Omental fat pad (tissue), 3 donors: ENCODE measurements at regions not wholly inside any gene's neighbourhood (a gene's known extent, or its start where the extent isn't known, plus 50 kb on each side); places are given as distances from the start of the nearest gene placed in this dataset.

Experiments
- ATAC-seq: fragments of 150-250 bp; one replicate; pipeline ENCODE4 v1.9.1; 2016; ENCODE audit warnings: mild to moderate bottlenecking, moderate library complexity; ENCODE audit not compliant: low FRiP score
- DNase-seq: peaks from one replicate; pipeline ENCODE4 v3.0.0-alpha.2; 2019; ENCODE audit warnings: low spot score
- CTCF ChIP-seq, 3 donors: fragments of 450-650 bp; IDR thresholded peaks; one replicate each; pipeline ENCODE4 v1.5.1; 2016 to 2017; ENCODE audit warnings: antibody characterized with exemption in 3 of 3, mild to moderate bottlenecking in 3 of 3, moderate library complexity in 2 of 3

GRCh38 chr10:64067009-64067606 lies 545.9 kb downstream of the REEP3 start:
- no peak for ATAC-seq
- no peak for TF ChIP-seq CTCF (IDR thresholded peaks at IDR 0.05)
- DNase-seq: no peak

DNA sequence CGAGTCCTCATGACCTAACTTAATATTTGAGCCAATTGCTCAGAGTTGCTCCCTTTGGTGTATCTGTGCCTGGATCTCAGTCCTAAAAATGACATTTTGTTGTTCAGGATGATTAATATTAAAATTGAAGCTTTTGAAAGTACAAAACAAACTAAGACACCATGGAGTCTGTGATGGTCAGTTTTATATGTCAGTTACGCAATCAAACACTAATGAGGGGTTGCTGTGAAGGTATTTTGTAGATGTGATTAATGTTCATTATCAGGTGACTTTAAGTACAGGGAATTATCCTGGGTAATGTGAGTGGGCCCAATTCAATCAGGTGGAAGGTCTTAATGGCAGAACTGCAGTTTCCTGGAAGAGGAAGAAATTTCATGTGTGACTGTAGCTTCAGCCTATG lies 546.7 kb downstream of the REEP3 start:
- no peak for DNase-seq
- no peak for TF ChIP-seq CTCF (IDR thresholded peaks at IDR 0.05)
- no peak for ATAC-seq

DNA sequence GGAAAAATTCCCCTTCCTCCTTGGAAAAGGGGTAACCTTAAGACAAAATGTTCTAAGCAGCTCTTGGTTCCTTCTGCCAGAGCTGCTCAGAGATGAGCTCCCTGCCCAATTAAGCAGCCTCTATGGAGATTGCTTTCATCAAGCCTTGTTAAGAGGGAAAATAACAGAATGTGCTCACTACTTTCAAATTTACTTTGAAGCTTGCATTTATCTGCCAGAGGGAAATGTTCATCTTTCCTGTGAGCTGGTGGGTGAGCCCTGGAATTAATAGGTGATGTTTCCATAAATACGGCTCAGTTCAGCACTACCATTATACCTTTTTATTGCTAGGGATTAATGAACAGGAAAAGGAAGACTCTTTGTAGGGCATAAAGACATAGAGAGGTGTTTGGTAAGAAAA lies 549.0 kb downstream of the REEP3 start:
- no peak for ATAC-seq
- no peak for TF ChIP-seq CTCF (IDR thresholded peaks at IDR 0.05)
- no peak for DNase-seq

GRCh38 chr10:64071218-64071617 lies 550.0 kb downstream of the REEP3 start:
- TF ChIP-seq CTCF (IDR thresholded peaks at IDR 0.05): no peak
- ATAC-seq (no peak), DNase-seq (no peak)

GRCh38 chr10:64075604-64076003 lies 554.4 kb downstream of the REEP3 start:
- ATAC-seq (no peak), DNase-seq (no peak)
- TF ChIP-seq CTCF (IDR thresholded peaks at IDR 0.05): no peak

GRCh38 chr10:64076322-64076940 lies 555.2 kb downstream of the REEP3 start:
- TF ChIP-seq CTCF (IDR thresholded peaks at IDR 0.05): no peak
- DNase-seq: no peak
- no peak for ATAC-seq

GRCh38 chr10:64079341-64079740 lies 558.1 kb downstream of the REEP3 start:
- no peak for ATAC-seq
- DNase-seq: no peak
- TF ChIP-seq CTCF (IDR thresholded peaks at IDR 0.05): no peak
